HCT116 (cell line): ENCODE measurements at regions not wholly inside any gene's neighbourhood (a gene's known extent, or its start where the extent isn't known, plus 50 kb on each side); places are given as distances from the start of the nearest gene placed in this dataset.
"Not testable (repeated sequence)": the region's sequence is repeated elsewhere in the genome, so short reads cannot be mapped to it uniquely, and the experiment has no call there.

Experiments
- ATAC-seq: fragments of 200-7000 bp; cut with Tn5 transposase; 2 replicates; pipeline ENCODE4 v1.9.1; 2020; ENCODE audit warnings: mild to moderate bottlenecking, moderate library complexity
- BruUV-seq: library from RNA; stranded (reverse); fragments of 400-500 nt; replicated peaks from 2 replicates; lab custom pipeline; 2021; lab: Mats Ljungman, UMichigan
- CTCF ChIA-PET: fragments of 300-600 bp; sonication (Branson Sonifier 250); formaldehyde crosslinking; loops from one replicate; lab custom pipeline; 2021; ENCODE audit warnings: antibody characterized with exemption; lab: Charles Lee
- POLR2A ChIA-PET: fragments of 300-600, 350-600 bp; sonication (Branson Sonifier 250); formaldehyde crosslinking; loops from one replicate; lab custom pipeline; 2021; ENCODE audit warnings: antibody characterized with exemption; lab: Charles Lee
- RAD21 ChIA-PET, 2 experiments: fragments of 300-600 bp; sonication (Branson Sonifier 250); formaldehyde crosslinking; loops; one replicate each; lab custom pipeline; 2023; ENCODE audit warnings: low total read pairs in 2 of 2; ENCODE audit not compliant: uncharacterized antibody in 2 of 2, unreplicated experiment in 2 of 2, low non-redundant PET in 1 of 2; lab: Charles Lee
- DNase-seq: peaks from one replicate; pipeline ENCODE4 v3.0.0-alpha.2; 2010; ENCODE audit warnings: low read depth, low spot score
- H2AFZ ChIP-seq: fragments of 200-600 bp; shearing (Covaris generic), sonication (generic); 2 replicates; pipeline ENCODE4 v1.6.1; 2017; ENCODE audit warnings: low read depth, mixed run types, mixed read lengths, antibody characterized with exemption, low read length; ENCODE audit not compliant: poor library complexity, severe bottlenecking
- H3K27ac ChIP-seq: 2 replicates; pipeline ENCODE4 v1.5.1; 2012; ENCODE audit warnings: low read depth, low read length
- H3K27me3 ChIP-seq: fragments of 200-600 bp; sonication (generic); 2 replicates; pipeline ENCODE4 v1.6.1; 2016; ENCODE audit warnings: mixed run types, low read length, mixed read lengths; ENCODE audit not compliant: insufficient read depth
- H3K36me3 ChIP-seq, 2 experiments: fragments of 200-500 bp in 1 of 2; fragments of 200-600 bp in 1 of 2; sonication (Bioruptor generic) in 1 of 2; sonication (generic) in 1 of 2; 2 replicates each; pipeline versions ENCODE4 v1.5.1 to v1.6.1; 2014 to 2016; ENCODE audit warnings: low read length in 2 of 2, inconsistent platforms in 1 of 2, mixed read lengths in 1 of 2, mixed run types in 1 of 2; ENCODE audit not compliant: insufficient read depth in 2 of 2, control insufficient read depth in 1 of 2
- H3K4me1 ChIP-seq, 2 experiments: fragments of 200-600 bp in 1 of 2; sonication (generic) in 1 of 2; 2 replicates each; pipeline versions ENCODE4 v1.5.1 to v1.6.1; 2012 to 2017; ENCODE audit warnings: low read length in 2 of 2, inconsistent platforms in 1 of 2, mild to moderate bottlenecking in 1 of 2, mixed read lengths in 1 of 2, mixed run types in 1 of 2, moderate library complexity in 1 of 2; ENCODE audit not compliant: insufficient read depth in 2 of 2, control insufficient read depth in 1 of 2
- H3K4me2 ChIP-seq: fragments of 200-600 bp; sonication (generic); 2 replicates; pipeline ENCODE4 v1.6.1; 2017; ENCODE audit warnings: mixed run types, low read length, mixed read lengths
- H3K4me3 ChIP-seq, 2 experiments: fragments of 200-600 bp in 1 of 2; sonication (generic) in 1 of 2; replicated peaks in 1 of 2; 2 replicates each; pipeline ENCODE4 v1.5.1; 2011 to 2016; ENCODE audit warnings: low read length in 2 of 2, control low read depth in 1 of 2, low read depth in 1 of 2, mild to moderate bottlenecking in 1 of 2, mixed read lengths in 1 of 2, mixed run types in 1 of 2
- H3K79me2 ChIP-seq: fragments of 200-600 bp; sonication (generic); 2 replicates; pipeline ENCODE4 v1.6.1; 2017; ENCODE audit warnings: mild to moderate bottlenecking, mixed run types, low read length, moderate library complexity, mixed read lengths; ENCODE audit not compliant: insufficient read depth
- H3K9ac ChIP-seq: fragments of 200-600 bp; sonication (generic); 2 replicates; pipeline ENCODE4 v1.6.1; 2016; ENCODE audit warnings: low read length, mixed read lengths
- H3K9me2 ChIP-seq: fragments of 200-600 bp; sonication (generic), shearing (Covaris generic); 2 replicates; pipeline ENCODE4 v1.6.1; 2017; ENCODE audit warnings: mixed run types, mild to moderate bottlenecking, moderate library complexity; ENCODE audit not compliant: insufficient read depth
- H3K9me3 ChIP-seq, 2 experiments: fragments of 200-500 bp in 1 of 2; fragments of 200-600 bp in 1 of 2; sonication (Bioruptor generic) in 1 of 2; sonication (generic) in 1 of 2; 2 replicates each; pipeline ENCODE4 v1.6.1; 2014 to 2017; ENCODE audit warnings: low read length in 2 of 2, mixed read lengths in 2 of 2, inconsistent platforms in 1 of 2, low read depth in 1 of 2, mild to moderate bottlenecking in 1 of 2, mixed run types in 1 of 2, moderate library complexity in 1 of 2; ENCODE audit not compliant: control insufficient read depth in 1 of 2, insufficient read depth in 1 of 2
- H4K20me1 ChIP-seq: fragments of 200-600 bp; sonication (generic), shearing (Covaris generic); 2 replicates; pipeline ENCODE4 v1.6.1; 2017; ENCODE audit warnings: mixed run types, mild to moderate bottlenecking, moderate library complexity; ENCODE audit not compliant: insufficient read depth
- CBX3 ChIP-seq: IDR thresholded peaks from 2 replicates; pipeline ENCODE4 v1.6.1; 2012; ENCODE audit warnings: low read depth
- CEBPB ChIP-seq: IDR thresholded peaks from 2 replicates; pipeline ENCODE4 v1.6.1; 2012; ENCODE audit warnings: low read depth
- JUND ChIP-seq: IDR thresholded peaks from 2 replicates; pipeline ENCODE4 v1.6.1; 2012
- POLR2A ChIP-seq: IDR thresholded peaks from 2 replicates; pipeline ENCODE4 v1.7.0; 2011; ENCODE audit warnings: borderline replicate concordance; ENCODE audit not compliant: insufficient read depth, insufficient read length; ENCODE audit errors: extremely low read depth
- RAD21 ChIP-seq: IDR thresholded peaks from 2 replicates; pipeline ENCODE4 v1.6.1; 2012; ENCODE audit warnings: low read depth, mild to moderate bottlenecking
- SIN3A ChIP-seq: IDR thresholded peaks from 2 replicates; pipeline ENCODE4 v1.6.1; 2012; ENCODE audit warnings: low read depth
- SP1 ChIP-seq: IDR thresholded peaks from 2 replicates; pipeline ENCODE4 v1.6.1; 2012; ENCODE audit warnings: low read depth
- intact Hi-C: fragments of 100-400 bp; cut with micrococcal nuclease; formaldehyde crosslinking; loops from 2 replicates; pipeline ENCODE4 v1.10.0; 2022
- TF ChIP-seq, protein P1 (sequence below), 3 experiments: fragments of 200-600 bp in 1 of 3; sonication (generic) in 1 of 3; IDR thresholded peaks in 2 of 3; conservative IDR thresholded peaks in 1 of 3; 2 replicates each; pipeline ENCODE4 v1.5.1; 2012 to 2017; ENCODE audit warnings: low read depth in 2 of 3, low read length in 2 of 3, antibody characterized with exemption in 1 of 3, borderline replicate concordance in 1 of 3, control low read depth in 1 of 3, mild to moderate bottlenecking in 1 of 3, mixed read lengths in 1 of 3, mixed run types in 1 of 3, moderate library complexity in 1 of 3; ENCODE audit not compliant: insufficient read depth in 1 of 3
- TF ChIP-seq, protein P2 (sequence below): IDR thresholded peaks from 2 replicates; pipeline ENCODE4 v1.6.1; 2012
- TF ChIP-seq, protein P3 (sequence below): IDR thresholded peaks from 2 replicates; pipeline ENCODE4 v1.6.1; 2012; ENCODE audit warnings: low read depth

DNA sequence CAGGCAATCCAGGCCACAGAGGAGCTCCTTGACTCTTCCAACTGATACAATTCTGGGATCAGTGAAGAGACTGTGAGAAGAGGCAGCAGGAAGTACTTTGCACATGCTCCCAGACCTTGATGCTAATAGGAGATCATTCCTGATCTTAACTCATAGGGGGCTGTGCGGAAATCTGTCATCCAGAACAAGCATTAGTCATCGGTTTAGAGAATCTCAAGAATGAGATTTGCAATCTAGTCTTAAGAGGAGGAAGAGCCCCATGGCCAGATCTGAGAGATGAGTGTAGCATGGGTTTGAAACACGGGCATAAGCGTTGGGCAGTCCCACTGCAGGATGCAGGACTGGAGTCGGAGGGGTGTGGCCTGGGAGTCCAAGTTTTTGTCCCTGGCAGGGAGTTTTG is 1081.1 kb downstream of the NAALADL2 start (continued):
- TF ChIP-seq, protein P1, sequence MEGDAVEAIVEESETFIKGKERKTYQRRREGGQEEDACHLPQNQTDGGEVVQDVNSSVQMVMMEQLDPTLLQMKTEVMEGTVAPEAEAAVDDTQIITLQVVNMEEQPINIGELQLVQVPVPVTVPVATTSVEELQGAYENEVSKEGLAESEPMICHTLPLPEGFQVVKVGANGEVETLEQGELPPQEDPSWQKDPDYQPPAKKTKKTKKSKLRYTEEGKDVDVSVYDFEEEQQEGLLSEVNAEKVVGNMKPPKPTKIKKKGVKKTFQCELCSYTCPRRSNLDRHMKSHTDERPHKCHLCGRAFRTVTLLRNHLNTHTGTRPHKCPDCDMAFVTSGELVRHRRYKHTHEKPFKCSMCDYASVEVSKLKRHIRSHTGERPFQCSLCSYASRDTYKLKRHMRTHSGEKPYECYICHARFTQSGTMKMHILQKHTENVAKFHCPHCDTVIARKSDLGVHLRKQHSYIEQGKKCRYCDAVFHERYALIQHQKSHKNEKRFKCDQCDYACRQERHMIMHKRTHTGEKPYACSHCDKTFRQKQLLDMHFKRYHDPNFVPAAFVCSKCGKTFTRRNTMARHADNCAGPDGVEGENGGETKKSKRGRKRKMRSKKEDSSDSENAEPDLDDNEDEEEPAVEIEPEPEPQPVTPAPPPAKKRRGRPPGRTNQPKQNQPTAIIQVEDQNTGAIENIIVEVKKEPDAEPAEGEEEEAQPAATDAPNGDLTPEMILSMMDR (IDR thresholded peaks at IDR 0.05 in 2 of 3, conservative IDR thresholded peaks at IDR 0.05 in 1 of 3; ENCODE audit: borderline replicate concordance in 1 of 3, insufficient read depth in 1 of 3, low read depth in 2 of 3, low read length in 2 of 3) = no peak
- TF ChIP-seq SIN3A (no peak), POLR2A (no peak)
- TF ChIP-seq, protein P2, sequence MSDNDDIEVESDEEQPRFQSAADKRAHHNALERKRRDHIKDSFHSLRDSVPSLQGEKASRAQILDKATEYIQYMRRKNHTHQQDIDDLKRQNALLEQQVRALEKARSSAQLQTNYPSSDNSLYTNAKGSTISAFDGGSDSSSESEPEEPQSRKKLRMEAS = no peak

DNA sequence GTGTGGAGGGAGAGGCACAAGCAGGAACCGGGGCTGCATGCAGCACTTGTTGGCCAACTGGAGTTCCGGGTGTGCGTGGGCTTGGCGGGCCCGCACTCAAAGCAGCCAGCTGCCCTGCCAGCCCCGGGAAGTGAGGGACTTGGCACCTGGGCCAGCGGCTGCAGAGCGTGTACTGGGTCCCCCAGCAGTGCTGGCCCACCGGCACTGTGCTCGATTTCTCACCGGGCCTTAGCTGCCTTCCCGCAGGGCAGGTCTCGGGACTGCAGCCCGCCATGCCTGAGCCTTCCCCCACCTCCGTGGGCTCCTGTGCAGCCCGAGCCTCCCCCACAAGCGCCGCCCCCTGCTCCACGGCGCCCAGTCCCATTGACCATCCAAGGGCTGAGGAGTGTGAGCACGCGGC is 1078.2 kb downstream of the NAALADL2 start:
- RAD21 ChIA-PET, POLR2A ChIA-PET, H3K9me2 ChIP-seq, H3K4me1 ChIP-seq, H3K4me3 ChIP-seq, H2AFZ ChIP-seq, H3K9me3 ChIP-seq, H3K27ac ChIP-seq, H3K9ac ChIP-seq, H3K4me2 ChIP-seq, CTCF ChIA-PET, intact Hi-C loops, ATAC-seq, H3K79me2 ChIP-seq, H3K27me3 ChIP-seq, H4K20me1 ChIP-seq, DNase-seq, H3K36me3 ChIP-seq, BruUV-seq: not testable (repeated sequence)

DNA sequence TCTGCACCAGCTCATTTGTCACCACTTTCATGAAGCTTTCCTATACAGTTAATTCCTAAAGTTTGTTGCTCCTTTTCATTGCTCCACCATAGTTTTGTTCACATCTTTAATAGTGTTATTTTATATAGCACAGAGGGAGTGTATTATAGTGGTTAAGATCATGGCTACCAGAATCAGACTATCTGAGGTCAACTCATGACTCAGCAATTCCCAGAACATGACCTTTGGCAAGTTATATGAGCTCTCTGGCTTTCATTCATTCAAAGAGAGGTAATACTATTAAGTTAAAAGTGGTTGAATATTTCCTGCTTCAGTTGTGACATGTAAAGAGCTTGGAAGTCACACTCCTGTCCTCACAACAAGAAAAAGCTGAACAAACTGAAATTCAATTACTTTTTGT is 1073.5 kb downstream of the NAALADL2 start:
- no peak for ATAC-seq
- no peak for DNase-seq
- TF ChIP-seq CBX3 = no peak
- TF ChIP-seq, protein P1 (IDR thresholded peaks at IDR 0.05 in 2 of 3, conservative IDR thresholded peaks at IDR 0.05 in 1 of 3; ENCODE audit: borderline replicate concordance in 1 of 3, insufficient read depth in 1 of 3, low read depth in 2 of 3, low read length in 2 of 3) = no peak
- TF ChIP-seq, protein P3, sequence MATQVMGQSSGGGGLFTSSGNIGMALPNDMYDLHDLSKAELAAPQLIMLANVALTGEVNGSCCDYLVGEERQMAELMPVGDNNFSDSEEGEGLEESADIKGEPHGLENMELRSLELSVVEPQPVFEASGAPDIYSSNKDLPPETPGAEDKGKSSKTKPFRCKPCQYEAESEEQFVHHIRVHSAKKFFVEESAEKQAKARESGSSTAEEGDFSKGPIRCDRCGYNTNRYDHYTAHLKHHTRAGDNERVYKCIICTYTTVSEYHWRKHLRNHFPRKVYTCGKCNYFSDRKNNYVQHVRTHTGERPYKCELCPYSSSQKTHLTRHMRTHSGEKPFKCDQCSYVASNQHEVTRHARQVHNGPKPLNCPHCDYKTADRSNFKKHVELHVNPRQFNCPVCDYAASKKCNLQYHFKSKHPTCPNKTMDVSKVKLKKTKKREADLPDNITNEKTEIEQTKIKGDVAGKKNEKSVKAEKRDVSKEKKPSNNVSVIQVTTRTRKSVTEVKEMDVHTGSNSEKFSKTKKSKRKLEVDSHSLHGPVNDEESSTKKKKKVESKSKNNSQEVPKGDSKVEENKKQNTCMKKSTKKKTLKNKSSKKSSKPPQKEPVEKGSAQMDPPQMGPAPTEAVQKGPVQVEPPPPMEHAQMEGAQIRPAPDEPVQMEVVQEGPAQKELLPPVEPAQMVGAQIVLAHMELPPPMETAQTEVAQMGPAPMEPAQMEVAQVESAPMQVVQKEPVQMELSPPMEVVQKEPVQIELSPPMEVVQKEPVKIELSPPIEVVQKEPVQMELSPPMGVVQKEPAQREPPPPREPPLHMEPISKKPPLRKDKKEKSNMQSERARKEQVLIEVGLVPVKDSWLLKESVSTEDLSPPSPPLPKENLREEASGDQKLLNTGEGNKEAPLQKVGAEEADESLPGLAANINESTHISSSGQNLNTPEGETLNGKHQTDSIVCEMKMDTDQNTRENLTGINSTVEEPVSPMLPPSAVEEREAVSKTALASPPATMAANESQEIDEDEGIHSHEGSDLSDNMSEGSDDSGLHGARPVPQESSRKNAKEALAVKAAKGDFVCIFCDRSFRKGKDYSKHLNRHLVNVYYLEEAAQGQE = no peak
- TF ChIP-seq, protein P2 = no peak
- no peak for TF ChIP-seq SP1
- no peak for TF ChIP-seq CEBPB
- no peak for TF ChIP-seq RAD21
- no peak for TF ChIP-seq JUND

More for the DNA sequence above, 1073.5 kb downstream of the NAALADL2 start:
- H3K9me3 ChIP-seq = no peaks in the 10 kb centered on the region
- no peak overlapping the region for H3K27ac ChIP-seq
- H3K9me2 ChIP-seq = no peaks in the 10 kb centered on the region; the same call in 1 of the 2 replicates
- ChIA-PET POLR2A (no interaction called here), CTCF (interaction anchor here (1.3 kb wide), 1 partner anchor 8 kb away, joined by 3 read pairs; no protein-coding TSS in a partner anchor), RAD21 (no interaction called here)
- H2AFZ ChIP-seq = no peak overlapping the region
- no peaks in the 10 kb centered on the region for H3K27me3 ChIP-seq
- no peaks in the 10 kb centered on the region for H3K36me3 ChIP-seq
- intact Hi-C loops = no loop called here
- H4K20me1 ChIP-seq = no peaks in the 10 kb centered on the region
- no TSS peak for BruUV-seq
- H3K4me1 ChIP-seq = no peaks in the 10 kb centered on the region
- no peak overlapping the region for H3K9ac ChIP-seq
- H3K4me3 ChIP-seq = no peak overlapping the region
- no peaks in the 10 kb centered on the region for H3K79me2 ChIP-seq
- no peak overlapping the region for H3K4me2 ChIP-seq
